ENCODE measurements at regions not wholly inside any gene's neighbourhood (a gene's known extent, or its start where the extent isn't known, plus 50 kb on each side); places are given as distances from the start of the nearest gene placed in this dataset.

GRCh38 chr5:68846828-68847227, 247.0 kb upstream of the SLC30A5 start (continued):
- TF ChIP-seq EZH2phosphoT487 (IDR thresholded peaks at IDR 0.05; ENCODE audit: borderline replicate concordance) (no peak), POLR2AphosphoS5 (IDR thresholded peaks at IDR 0.05; ENCODE audit: low read depth, low read length) (no peak), POLR2A (IDR thresholded peaks at IDR 0.05; ENCODE audit: borderline replicate concordance, extremely low read depth, insufficient read depth, insufficient read length) (no peak), YY1 (IDR thresholded peaks at IDR 0.05; ENCODE audit: extremely low read depth, insufficient replicate concordance, low read depth, low read length) (no peak), ATF3 (IDR thresholded peaks at IDR 0.05) (no peak), SRF (IDR thresholded peaks at IDR 0.05; ENCODE audit: low read depth) (no peak), FOSL1 (IDR thresholded peaks at IDR 0.05; ENCODE audit: low read depth) (no peak), ELF1 (IDR thresholded peaks at IDR 0.05; ENCODE audit: borderline replicate concordance, low read depth) (no peak), EGR1 (IDR thresholded peaks at IDR 0.05; ENCODE audit: low read depth) (no peak)

- intact Hi-C loops (cut with micrococcal nuclease): no loop called here
- no peak overlapping the region for H3K27ac ChIP-seq (ENCODE audit: low read depth, low read length)
- no TSS peak for BruUV-seq (replicated peaks)
Measured at GRCh38 chr5:68848091-68848490, 245.7 kb upstream of the SLC30A5 start.

More at GRCh38 chr5:68848091-68848490, 245.7 kb upstream of the SLC30A5 start:
- no peak overlapping the region for H3K4me2 ChIP-seq (ENCODE audit: low read length)
- no peaks in the 10 kb centered on the region for H3K27me3 ChIP-seq (ENCODE audit: insufficient read depth, low read length)
- H3K36me3 ChIP-seq (ENCODE audit: control insufficient read depth in 1 of 2, insufficient read depth in 2 of 2, low read length in 2 of 2): no peaks in the 10 kb centered on the region
- no peak overlapping the region for H2AFZ ChIP-seq (ENCODE audit: low read depth, low read length, poor library complexity, severe bottlenecking)
- H3K9ac ChIP-seq (ENCODE audit: low read length): no peak overlapping the region
- RAD21 ChIA-PET (ENCODE audit: low non-redundant PET in 1 of 2, low total read pairs in 2 of 2, uncharacterized antibody in 2 of 2, unreplicated experiment in 2 of 2): no interaction called here
- no peak overlapping the region for H3K4me3 ChIP-seq (replicated peaks in 1 of 2; ENCODE audit: low read depth in 1 of 2, low read length in 2 of 2)
- CTCF ChIA-PET: no interaction called here
- DNase-seq (ENCODE audit: low read depth, low spot score): no peak
- ATAC-seq: no peak
- H4K20me1 ChIP-seq (ENCODE audit: insufficient read depth): no peaks in the 10 kb centered on the region
- H3K9me2 ChIP-seq (ENCODE audit: insufficient read depth): no peaks in the 10 kb centered on the region
- H3K9me3 ChIP-seq (ENCODE audit: control insufficient read depth in 1 of 2, insufficient read depth in 1 of 2, low read depth in 1 of 2, low read length in 2 of 2): no peaks in the 10 kb centered on the region
- H3K4me1 ChIP-seq (ENCODE audit: control insufficient read depth in 1 of 2, insufficient read depth in 2 of 2, low read length in 2 of 2): no peaks in the 10 kb centered on the region
- H3K79me2 ChIP-seq (ENCODE audit: insufficient read depth, low read length): no peaks in the 10 kb centered on the region
- POLR2A ChIA-PET: no interaction called here
- TF ChIP-seq MAX (IDR thresholded peaks at IDR 0.05): no peak
- no peak for TF ChIP-seq EZH2phosphoT487 (IDR thresholded peaks at IDR 0.05; ENCODE audit: borderline replicate concordance)
- no peak for TF ChIP-seq ELF1 (IDR thresholded peaks at IDR 0.05; ENCODE audit: borderline replicate concordance, low read depth)
- no peak for TF ChIP-seq SP1 (IDR thresholded peaks at IDR 0.05; ENCODE audit: low read depth)
- no peak for TF ChIP-seq POLR2A (IDR thresholded peaks at IDR 0.05; ENCODE audit: borderline replicate concordance, extremely low read depth, insufficient read depth, insufficient read length)

All from HCT116 (cell line).